Neuron (in vitro differentiated cells): ENCODE measurements at regions not wholly inside any gene's neighbourhood (a gene's known extent, or its start where the extent isn't known, plus 50 kb on each side); places are given as distances from the start of the nearest gene placed in this dataset.

Source experiments
- H2AFZ ChIP-seq: one replicate; pipeline ENCODE4 v1.6.1; 2013; ENCODE audit warnings: low read depth, mild to moderate bottlenecking, inconsistent platforms, low read length, moderate library complexity
- H3K27me3 ChIP-seq: one replicate; pipeline ENCODE4 v1.6.1; 2013; ENCODE audit warnings: low read length; ENCODE audit not compliant: insufficient read depth
- H3K36me3 ChIP-seq: one replicate; pipeline ENCODE4 v1.6.1; 2013; ENCODE audit warnings: low read length; ENCODE audit not compliant: insufficient read depth
- H3K4me1 ChIP-seq: one replicate; pipeline ENCODE4 v1.6.1; 2013; ENCODE audit warnings: low read length; ENCODE audit not compliant: insufficient read depth
- H3K4me3 ChIP-seq: 2 replicates; pipeline ENCODE4 v1.5.1; 2013; ENCODE audit warnings: mild to moderate bottlenecking, low read length, moderate library complexity
- H3K9me3 ChIP-seq: one replicate; pipeline ENCODE4 v1.6.1; 2013; ENCODE audit warnings: low read length

- H3K36me3 ChIP-seq: no peaks in the 10 kb centered on the region
- no peak overlapping the region for H2AFZ ChIP-seq
- no peak overlapping the region for H3K4me3 ChIP-seq
- no peaks in the 10 kb centered on the region for H3K9me3 ChIP-seq
- no peaks in the 10 kb centered on the region for H3K27me3 ChIP-seq
- no peaks in the 10 kb centered on the region for H3K4me1 ChIP-seq
Observed at GRCh38 chrX:82848111-82848510, 660.0 kb upstream of the POU3F4 start.
